ENCODE measurements at regions not wholly inside any gene's neighbourhood (a gene's known extent, or its start where the extent isn't known, plus 50 kb on each side); places are given as distances from the start of the nearest gene placed in this dataset.

DNA sequence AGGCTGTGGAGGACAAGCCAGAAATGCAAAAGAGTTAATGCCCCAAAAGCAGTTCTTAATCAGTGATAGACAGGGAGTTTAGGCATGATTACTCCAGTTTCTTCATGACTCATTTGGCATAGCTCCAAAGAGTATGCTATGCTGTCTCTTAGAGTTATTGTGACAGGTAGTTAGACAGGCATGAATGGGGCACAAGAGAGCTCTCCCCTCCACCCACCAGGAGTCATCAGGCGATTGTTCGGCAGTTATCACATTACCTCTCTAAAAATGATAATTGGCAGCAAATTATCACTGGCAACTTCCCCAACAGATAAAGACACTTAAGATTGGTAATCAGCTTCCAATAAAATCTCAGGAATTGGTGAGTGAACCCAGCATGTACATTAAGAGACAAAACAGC is 320.1 kb downstream of the DAD1 start:
- ATAC-seq (no peak), DNase-seq (no peak)
- H3K4me1 ChIP-seq = no peaks in the 10 kb centered on the region
- no peaks in the 10 kb centered on the region for H3K9me3 ChIP-seq
- intact Hi-C loops (cut with DNase I) = no loop called here
- H3K36me3 ChIP-seq = no peaks in the 10 kb centered on the region
- H3K27me3 ChIP-seq = no peaks in the 10 kb centered on the region
- no peak overlapping the region for H3K27ac ChIP-seq
- H3K4me3 ChIP-seq = no peak overlapping the region
- TF ChIP-seq, protein P1, sequence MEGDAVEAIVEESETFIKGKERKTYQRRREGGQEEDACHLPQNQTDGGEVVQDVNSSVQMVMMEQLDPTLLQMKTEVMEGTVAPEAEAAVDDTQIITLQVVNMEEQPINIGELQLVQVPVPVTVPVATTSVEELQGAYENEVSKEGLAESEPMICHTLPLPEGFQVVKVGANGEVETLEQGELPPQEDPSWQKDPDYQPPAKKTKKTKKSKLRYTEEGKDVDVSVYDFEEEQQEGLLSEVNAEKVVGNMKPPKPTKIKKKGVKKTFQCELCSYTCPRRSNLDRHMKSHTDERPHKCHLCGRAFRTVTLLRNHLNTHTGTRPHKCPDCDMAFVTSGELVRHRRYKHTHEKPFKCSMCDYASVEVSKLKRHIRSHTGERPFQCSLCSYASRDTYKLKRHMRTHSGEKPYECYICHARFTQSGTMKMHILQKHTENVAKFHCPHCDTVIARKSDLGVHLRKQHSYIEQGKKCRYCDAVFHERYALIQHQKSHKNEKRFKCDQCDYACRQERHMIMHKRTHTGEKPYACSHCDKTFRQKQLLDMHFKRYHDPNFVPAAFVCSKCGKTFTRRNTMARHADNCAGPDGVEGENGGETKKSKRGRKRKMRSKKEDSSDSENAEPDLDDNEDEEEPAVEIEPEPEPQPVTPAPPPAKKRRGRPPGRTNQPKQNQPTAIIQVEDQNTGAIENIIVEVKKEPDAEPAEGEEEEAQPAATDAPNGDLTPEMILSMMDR (IDR thresholded peaks at IDR 0.05) = no peak

- no peaks in the 10 kb centered on the region for H3K4me1 ChIP-seq
- no peak overlapping the region for H3K27ac ChIP-seq
- TF ChIP-seq, protein P1 (IDR thresholded peaks at IDR 0.05) = no peak
- intact Hi-C loops (cut with DNase I) = no loop called here
- no peaks in the 10 kb centered on the region for H3K27me3 ChIP-seq
- DNase-seq (no peak), ATAC-seq (no peak)
- H3K9me3 ChIP-seq = no peaks in the 10 kb centered on the region
- H3K36me3 ChIP-seq = no peaks in the 10 kb centered on the region
- H3K4me3 ChIP-seq = no peak overlapping the region
Measured at GRCh38 chr14:22266683-22267082, 322.3 kb downstream of the DAD1 start.

- Histone ChIP-seq H3K27me3 (no peaks in the 10 kb centered on the region), H3K36me3 (no peaks in the 10 kb centered on the region), H3K4me3 (no peak overlapping the region), H3K4me1 (no peaks in the 10 kb centered on the region), H3K27ac (no peak overlapping the region), H3K9me3 (no peaks in the 10 kb centered on the region)
- TF ChIP-seq, protein P1 (IDR thresholded peaks at IDR 0.05) = no peak
- intact Hi-C loops (cut with DNase I) = no loop called here
- DNase-seq (no peak), ATAC-seq (peak; percentile 61)
Measured at GRCh38 chr14:22266142-22266442, 322.9 kb downstream of the DAD1 start.

GRCh38 chr14:22265319-22266141 is 323.5 kb downstream of the DAD1 start:
- H3K36me3 ChIP-seq = no peaks in the 10 kb centered on the region
- DNase-seq (no peak), ATAC-seq (peak; percentile 84)
- H3K4me3 ChIP-seq = no peak overlapping the region
- H3K27me3 ChIP-seq = no peaks in the 10 kb centered on the region
- H3K4me1 ChIP-seq = no peaks in the 10 kb centered on the region
- intact Hi-C loops (cut with DNase I) = no loop called here
- TF ChIP-seq, protein P1 (IDR thresholded peaks at IDR 0.05) = no peak
- no peaks in the 10 kb centered on the region for H3K9me3 ChIP-seq
- H3K27ac ChIP-seq = no peak overlapping the region

- Histone ChIP-seq H3K27ac (no peak overlapping the region), H3K4me3 (no peak overlapping the region), H3K9me3 (no peaks in the 10 kb centered on the region), H3K4me1 (no peaks in the 10 kb centered on the region), H3K36me3 (no peaks in the 10 kb centered on the region), H3K27me3 (no peaks in the 10 kb centered on the region)
- ATAC-seq = no peak
- intact Hi-C loops (cut with DNase I) = no loop called here
- no peak for DNase-seq
- TF ChIP-seq, protein P1 (IDR thresholded peaks at IDR 0.05) = no peak
Measured at GRCh38 chr14:22264759-22265158, 324.3 kb downstream of the DAD1 start.

Data from left lung (tissue), 4 donors.